DOHH2 (cell line): ENCODE measurements at regions not wholly inside any gene's neighbourhood (a gene's known extent, or its start where the extent isn't known, plus 50 kb on each side); places are given as distances from the start of the nearest gene placed in this dataset.

Experiments used
- H3F3A ChIP-seq: fragments of 200-600 bp; sonication (generic), shearing (Covaris generic); 2 replicates; pipeline ENCODE4 v1.6.0; 2016; ENCODE audit warnings: antibody characterized with exemption, mild to moderate bottlenecking; ENCODE audit not compliant: control insufficient read depth, insufficient read depth
- H3K27ac ChIP-seq: fragments of 200-600 bp; sonication (generic); 2 replicates; pipeline ENCODE4 v1.5.1; 2014; ENCODE audit warnings: low read depth, mild to moderate bottlenecking, low read length, moderate library complexity
- H3K27me3 ChIP-seq: fragments of 200-600 bp; sonication (generic); 2 replicates; pipeline ENCODE4 v1.6.1; 2014; ENCODE audit warnings: mild to moderate bottlenecking, low read length, mixed read lengths; ENCODE audit not compliant: control insufficient read depth
- H3K36me3 ChIP-seq: fragments of 200-600 bp; sonication (generic); 2 replicates; pipeline ENCODE4 v1.6.1; 2014; ENCODE audit warnings: mild to moderate bottlenecking, low read length, moderate library complexity, mixed read lengths; ENCODE audit not compliant: control insufficient read depth
- H3K4me1 ChIP-seq: fragments of 200-600 bp; sonication (generic); 2 replicates; pipeline ENCODE4 v1.6.1; 2014; ENCODE audit warnings: mild to moderate bottlenecking, low read length, mixed read lengths; ENCODE audit not compliant: control insufficient read depth
- H3K4me2 ChIP-seq: fragments of 200-600 bp; sonication (generic); 2 replicates; pipeline ENCODE4 v1.6.0; 2014; ENCODE audit warnings: mild to moderate bottlenecking, low read length, moderate library complexity
- H3K4me3 ChIP-seq: fragments of 200-600 bp; sonication (generic); 2 replicates; pipeline ENCODE4 v1.5.1; 2014; ENCODE audit warnings: mild to moderate bottlenecking, low read length, mixed read lengths
- H3K79me2 ChIP-seq: fragments of 200-600 bp; sonication (generic); 2 replicates; pipeline ENCODE4 v1.6.1; 2014; ENCODE audit warnings: mild to moderate bottlenecking, low read length, mixed read lengths; ENCODE audit not compliant: control insufficient read depth
- H3K9me2 ChIP-seq: fragments of 200-600 bp; sonication (generic); replicated peaks from 2 replicates; pipeline ENCODE4 v1.6.1; 2014; ENCODE audit warnings: mild to moderate bottlenecking, low read length, mixed read lengths; ENCODE audit not compliant: control insufficient read depth
- H3K9me3 ChIP-seq: fragments of 200-600 bp; sonication (generic); 2 replicates; pipeline ENCODE4 v1.6.1; 2014; ENCODE audit warnings: antibody characterized with exemption, low read length, mixed read lengths; ENCODE audit not compliant: control insufficient read depth, insufficient read depth
- H4K20me1 ChIP-seq: fragments of 200-600 bp; sonication (generic); 2 replicates; pipeline ENCODE4 v1.6.0; 2014; ENCODE audit warnings: low read depth, mild to moderate bottlenecking, antibody characterized with exemption, low read length, moderate library complexity; ENCODE audit not compliant: control insufficient read depth, insufficient read depth
- EZH2phosphoT487 ChIP-seq: fragments of 200-600 bp; sonication (generic); IDR thresholded peaks from 2 replicates; pipeline ENCODE4 v1.6.1; 2017; ENCODE audit warnings: borderline replicate concordance, mild to moderate bottlenecking, antibody characterized with exemption, low read length, moderate library complexity, mixed read lengths
- TF ChIP-seq, protein P1 (sequence below): fragments of 200-600 bp; sonication (generic); IDR thresholded peaks from one replicate; pipeline ENCODE4 v1.5.1; 2014; ENCODE audit warnings: antibody characterized with exemption, mild to moderate bottlenecking, low read depth, low read length; ENCODE audit not compliant: poor library complexity, severe bottlenecking

- H3K4me2 ChIP-seq: no peak overlapping the region
- no peaks in the 10 kb centered on the region for H3K36me3 ChIP-seq
- no peaks in the 10 kb centered on the region for H3K9me3 ChIP-seq
- H3K27ac ChIP-seq: no peak overlapping the region
- no peaks in the 10 kb centered on the region for H3K27me3 ChIP-seq
- TF ChIP-seq, protein P1, sequence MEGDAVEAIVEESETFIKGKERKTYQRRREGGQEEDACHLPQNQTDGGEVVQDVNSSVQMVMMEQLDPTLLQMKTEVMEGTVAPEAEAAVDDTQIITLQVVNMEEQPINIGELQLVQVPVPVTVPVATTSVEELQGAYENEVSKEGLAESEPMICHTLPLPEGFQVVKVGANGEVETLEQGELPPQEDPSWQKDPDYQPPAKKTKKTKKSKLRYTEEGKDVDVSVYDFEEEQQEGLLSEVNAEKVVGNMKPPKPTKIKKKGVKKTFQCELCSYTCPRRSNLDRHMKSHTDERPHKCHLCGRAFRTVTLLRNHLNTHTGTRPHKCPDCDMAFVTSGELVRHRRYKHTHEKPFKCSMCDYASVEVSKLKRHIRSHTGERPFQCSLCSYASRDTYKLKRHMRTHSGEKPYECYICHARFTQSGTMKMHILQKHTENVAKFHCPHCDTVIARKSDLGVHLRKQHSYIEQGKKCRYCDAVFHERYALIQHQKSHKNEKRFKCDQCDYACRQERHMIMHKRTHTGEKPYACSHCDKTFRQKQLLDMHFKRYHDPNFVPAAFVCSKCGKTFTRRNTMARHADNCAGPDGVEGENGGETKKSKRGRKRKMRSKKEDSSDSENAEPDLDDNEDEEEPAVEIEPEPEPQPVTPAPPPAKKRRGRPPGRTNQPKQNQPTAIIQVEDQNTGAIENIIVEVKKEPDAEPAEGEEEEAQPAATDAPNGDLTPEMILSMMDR: no peak
- TF ChIP-seq EZH2phosphoT487: no peak
- H3K4me1 ChIP-seq: no peaks in the 10 kb centered on the region
- H3F3A ChIP-seq: no peaks in the 10 kb centered on the region
- H3K9me2 ChIP-seq: no peaks in the 10 kb centered on the region
- H3K79me2 ChIP-seq: no peaks in the 10 kb centered on the region
- H4K20me1 ChIP-seq: no peaks in the 10 kb centered on the region
- H3K4me3 ChIP-seq: no peak overlapping the region
These were observed 116.8 kb upstream of the FIGN start for GRCh38 chr2:163852616-163853015.

GRCh38 chr2:163849756-163850435 lies 114.1 kb upstream of the FIGN start:
- Histone ChIP-seq H3K9me3 (no peaks in the 10 kb centered on the region), H3K4me3 (no peak overlapping the region), H3F3A (no peaks in the 10 kb centered on the region), H3K79me2 (no peaks in the 10 kb centered on the region), H3K4me2 (no peak overlapping the region), H3K36me3 (no peaks in the 10 kb centered on the region), H3K9me2 (no peaks in the 10 kb centered on the region), H3K27ac (no peak overlapping the region), H3K4me1 (no peaks in the 10 kb centered on the region), H4K20me1 (no peaks in the 10 kb centered on the region), H3K27me3 (no peaks in the 10 kb centered on the region)
- TF ChIP-seq EZH2phosphoT487: no peak
- TF ChIP-seq, protein P1: no peak

- TF ChIP-seq, protein P1: no peak
- TF ChIP-seq EZH2phosphoT487: no peak
- no peaks in the 10 kb centered on the region for H3K36me3 ChIP-seq
These were observed 103.1 kb upstream of the FIGN start for GRCh38 chr2:163838890-163839289.

More at GRCh38 chr2:163838890-163839289, 103.1 kb upstream of the FIGN start:
- H3K4me2 ChIP-seq: no peak overlapping the region
- no peaks in the 10 kb centered on the region for H3K27me3 ChIP-seq
- no peak overlapping the region for H3K4me3 ChIP-seq
- H3K9me3 ChIP-seq: no peaks in the 10 kb centered on the region
- H3K9me2 ChIP-seq: no peaks in the 10 kb centered on the region
- no peak overlapping the region for H3K27ac ChIP-seq
- no peaks in the 10 kb centered on the region for H3K4me1 ChIP-seq
- H4K20me1 ChIP-seq: no peaks in the 10 kb centered on the region
- no peaks in the 10 kb centered on the region for H3K79me2 ChIP-seq
- H3F3A ChIP-seq: no peaks in the 10 kb centered on the region
